ENCODE measurements at regions not wholly inside any gene's neighbourhood (a gene's known extent, or its start where the extent isn't known, plus 50 kb on each side); places are given as distances from the start of the nearest gene placed in this dataset.
"Not testable (repeated sequence)": the region's sequence is repeated elsewhere in the genome, so short reads cannot be mapped to it uniquely, and the experiment has no call there.

- DNase-seq = no peak
These were observed 186.2 kb upstream of the SVIL start for GRCh38 chr10:29820890-29821461.

- DNase-seq = no peak
These were observed 182.2 kb upstream of the SVIL start for GRCh38 chr10:29816801-29817558.

GRCh38 chr10:29815572-29815971 lies 180.8 kb upstream of the SVIL start:
- no peak for DNase-seq

GRCh38 chr10:29811751-29812427 lies 177.1 kb upstream of the SVIL start:
- no peak for DNase-seq

- DNase-seq = no peak
These were observed 176.0 kb upstream of the SVIL start for GRCh38 chr10:29810816-29811215.

- DNase-seq = not testable (repeated sequence)
These were observed 175.5 kb upstream of the SVIL start for GRCh38 chr10:29810231-29810630.

- no peak for DNase-seq
These were observed 174.6 kb upstream of the SVIL start for GRCh38 chr10:29809383-29809782.

- no peak for DNase-seq
These were observed 172.5 kb upstream of the SVIL start for GRCh38 chr10:29807163-29807806.

GRCh38 chr10:29806350-29806788 lies 171.6 kb upstream of the SVIL start:
- DNase-seq = no peak

GRCh38 chr10:29805134-29805723 lies 170.5 kb upstream of the SVIL start:
- no peak for DNase-seq

- DNase-seq = no peak
These were observed 169.5 kb upstream of the SVIL start for GRCh38 chr10:29804025-29804852.

GRCh38 chr10:29802171-29802570 lies 167.4 kb upstream of the SVIL start:
- no peak for DNase-seq

GRCh38 chr10:29798921-29799690 lies 164.3 kb upstream of the SVIL start:
- no peak for DNase-seq

GRCh38 chr10:29797616-29798015 lies 162.8 kb upstream of the SVIL start:
- no peak for DNase-seq

GRCh38 chr10:29795850-29796249 lies 161.1 kb upstream of the SVIL start:
- no peak for DNase-seq

GRCh38 chr10:29794776-29795611 lies 160.2 kb upstream of the SVIL start:
- no peak for DNase-seq

GRCh38 chr10:29791773-29792172 lies 157.0 kb upstream of the SVIL start:
- no peak for DNase-seq

- DNase-seq = no peak
These were observed 155.4 kb upstream of the SVIL start for GRCh38 chr10:29790207-29790606.

GRCh38 chr10:29788113-29788512 lies 153.3 kb upstream of the SVIL start:
- no peak for DNase-seq

- DNase-seq = no peak
These were observed 150.9 kb upstream of the SVIL start for GRCh38 chr10:29785701-29786100.
